Hepatocyte (in vitro differentiated cells): ENCODE measurements at regions not wholly inside any gene's neighbourhood (a gene's known extent, or its start where the extent isn't known, plus 50 kb on each side); places are given as distances from the start of the nearest gene placed in this dataset.

Experiments
- DNase-seq: peaks from one replicate; pipeline ENCODE4 v3.0.0-alpha.2; 2016; ENCODE audit warnings: low spot score
- H2AFZ ChIP-seq: fragments of 200-600 bp; sonication (generic); 2 replicates; pipeline ENCODE4 v1.6.0; 2016; ENCODE audit warnings: antibody characterized with exemption, mild to moderate bottlenecking
- H3K27ac ChIP-seq: fragments of 200-600 bp; sonication (generic); 2 replicates; pipeline ENCODE4 v1.5.1; 2016; ENCODE audit warnings: mild to moderate bottlenecking
- H3K27me3 ChIP-seq: fragments of 200-600 bp; sonication (generic); 2 replicates; pipeline ENCODE4 v1.6.1; 2016
- H3K36me3 ChIP-seq: fragments of 200-600 bp; sonication (generic); replicated peaks from 2 replicates; pipeline ENCODE4 v1.5.1; 2016; ENCODE audit warnings: low read depth; ENCODE audit not compliant: insufficient read depth
- H3K4me1 ChIP-seq: fragments of 200-600 bp; sonication (generic); 2 replicates; pipeline ENCODE4 v1.5.1; 2016; ENCODE audit warnings: mild to moderate bottlenecking, moderate library complexity; ENCODE audit not compliant: insufficient read depth
- H3K4me2 ChIP-seq: fragments of 200-600 bp; sonication (generic); 2 replicates; pipeline ENCODE4 v1.6.0; 2016
- H3K4me3 ChIP-seq: fragments of 200-600 bp; sonication (generic); 2 replicates; pipeline ENCODE4 v1.5.1; 2016; ENCODE audit warnings: mild to moderate bottlenecking
- H3K79me2 ChIP-seq: fragments of 200-600 bp; sonication (generic); 2 replicates; pipeline ENCODE4 v1.6.0; 2017; ENCODE audit warnings: mild to moderate bottlenecking
- H3K9me2 ChIP-seq: fragments of 200-600 bp; sonication (generic); replicated peaks from 2 replicates; pipeline ENCODE4 v1.6.0; 2017; ENCODE audit warnings: mild to moderate bottlenecking; ENCODE audit not compliant: insufficient read depth
- H3K9me3 ChIP-seq: fragments of 200-600 bp; sonication (generic); 2 replicates; pipeline ENCODE4 v1.5.1; 2016; ENCODE audit warnings: low read depth, mild to moderate bottlenecking
- H4K20me1 ChIP-seq: fragments of 200-600 bp; sonication (generic); 2 replicates; pipeline ENCODE4 v1.6.0; 2016; ENCODE audit warnings: mild to moderate bottlenecking; ENCODE audit not compliant: insufficient read depth, poor library complexity, severe bottlenecking
- CTCF ChIP-seq: fragments of 200-600 bp; sonication (generic); IDR thresholded peaks from 2 replicates; pipeline ENCODE4 v1.5.1; 2016; ENCODE audit warnings: antibody characterized with exemption, mild to moderate bottlenecking; ENCODE audit not compliant: poor library complexity
- EZH2 ChIP-seq: fragments of 200-600 bp; sonication (generic); IDR thresholded peaks from 2 replicates; pipeline ENCODE4 v1.6.1; 2016; ENCODE audit warnings: antibody characterized with exemption, mild to moderate bottlenecking, borderline replicate concordance
- EZH2phosphoT487 ChIP-seq: fragments of 200-600 bp; sonication (generic); IDR thresholded peaks from one replicate; pipeline ENCODE4 v1.6.1; 2018; ENCODE audit warnings: antibody characterized with exemption, mild to moderate bottlenecking, low read depth, moderate library complexity; ENCODE audit not compliant: unreplicated experiment, severe bottlenecking
- WGBS: methylation state at CpG from one replicate; pipeline ENCODE4 v1.1.6; 2016; ENCODE audit warnings: low lambda C conversion rate; ENCODE audit errors: missing lambda C conversion rate; 5-methylcytosine and 5-hydroxymethylcytosine counted together

- TF ChIP-seq EZH2phosphoT487 (no peak), EZH2 (no peak), CTCF (no peak)
- no peak overlapping the region for H3K4me2 ChIP-seq
- H3K27ac ChIP-seq = no peak overlapping the region
- no peaks in the 10 kb centered on the region for H3K79me2 ChIP-seq
- no peak for DNase-seq
- no peaks in the 10 kb centered on the region for H3K9me2 ChIP-seq
- WGBS = 91% methylated on average over 6 of the region's 6 CpGs
- no peak overlapping the region for H2AFZ ChIP-seq
- H3K9me3 ChIP-seq = no peaks in the 10 kb centered on the region
- H3K36me3 ChIP-seq = no peaks in the 10 kb centered on the region
- H3K27me3 ChIP-seq = no peaks in the 10 kb centered on the region
- H3K4me1 ChIP-seq = no peaks in the 10 kb centered on the region
- H3K4me3 ChIP-seq = no peak overlapping the region
- H4K20me1 ChIP-seq = no peaks in the 10 kb centered on the region
Measured at GRCh38 chr5:5046680-5047502, 93.2 kb upstream of the ADAMTS16 start.

DNA sequence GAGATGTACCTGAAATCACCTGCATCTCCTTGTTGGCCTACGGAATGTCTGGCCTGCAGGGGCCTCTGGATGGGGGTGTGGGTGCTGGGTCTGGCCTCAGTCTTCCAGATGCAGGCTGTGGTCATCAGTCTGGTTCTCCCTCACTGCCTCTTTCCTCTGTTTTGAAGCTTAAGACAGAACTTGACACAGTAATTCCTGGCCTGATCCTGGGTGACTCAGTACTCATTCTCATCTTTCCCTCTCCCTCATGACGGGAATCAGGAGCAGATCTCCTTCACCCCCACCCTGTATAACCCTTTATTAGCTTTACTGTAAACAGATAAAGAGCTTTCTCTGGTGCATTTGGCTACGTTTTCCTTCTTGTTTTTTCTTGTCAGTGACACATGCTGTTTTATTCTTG, 89.3 kb upstream of the ADAMTS16 start:
- TF ChIP-seq CTCF = no peak
- TF ChIP-seq EZH2phosphoT487 = no peak
- no peak for TF ChIP-seq EZH2
- no peak for DNase-seq
- 34% methylated on average over 3 of the region's 3 CpGs for WGBS

DNA sequence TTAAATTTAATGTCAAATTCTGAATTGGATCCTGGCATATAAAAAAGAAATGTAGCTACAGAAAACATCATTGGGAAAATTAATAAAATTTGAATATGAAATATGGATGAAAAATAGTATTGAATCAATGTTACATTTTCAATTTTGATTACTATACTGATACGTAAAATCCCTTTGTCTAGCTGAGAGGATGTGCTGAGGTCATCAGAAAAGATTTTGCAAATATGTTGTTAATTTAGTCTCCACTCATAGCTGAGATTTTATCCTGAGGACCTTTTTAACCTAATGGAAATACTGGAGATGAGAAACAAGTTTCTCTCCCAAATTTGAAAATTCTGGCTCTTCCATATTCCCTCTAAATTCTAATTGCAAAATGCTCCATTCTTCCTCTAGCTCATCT, 84.4 kb upstream of the ADAMTS16 start:
- Histone ChIP-seq H3K9me3 (no peaks in the 10 kb centered on the region), H3K4me3 (no peak overlapping the region), H3K79me2 (no peaks in the 10 kb centered on the region), H3K36me3 (no peaks in the 10 kb centered on the region), H4K20me1 (no peaks in the 10 kb centered on the region), H3K4me1 (no peaks in the 10 kb centered on the region), H3K4me2 (no peak overlapping the region), H3K27ac (no peak overlapping the region), H2AFZ (no peak overlapping the region), H3K9me2 (no peaks in the 10 kb centered on the region), H3K27me3 (no peaks in the 10 kb centered on the region)
- DNase-seq = no peak
- no peak for TF ChIP-seq EZH2
- no peak for TF ChIP-seq CTCF
- TF ChIP-seq EZH2phosphoT487 = no peak
- WGBS = 96% methylated on average over 1 of the region's 1 CpG

More for the DNA sequence above, 89.3 kb upstream of the ADAMTS16 start:
- Histone ChIP-seq H2AFZ (no peak overlapping the region), H3K4me1 (no peaks in the 10 kb centered on the region), H3K27me3 (no peaks in the 10 kb centered on the region), H3K36me3 (no peaks in the 10 kb centered on the region), H3K27ac (no peak overlapping the region), H3K4me2 (no peak overlapping the region), H3K79me2 (no peaks in the 10 kb centered on the region), H3K9me3 (no peaks in the 10 kb centered on the region), H3K9me2 (no peaks in the 10 kb centered on the region), H4K20me1 (no peaks in the 10 kb centered on the region), H3K4me3 (no peak overlapping the region)
